Duodenal mucosa (tissue), 2 donors: ENCODE measurements at regions not wholly inside any gene's neighbourhood (a gene's known extent, or its start where the extent isn't known, plus 50 kb on each side); places are given as distances from the start of the nearest gene placed in this dataset.

Experiments
- H3K27ac ChIP-seq: one replicate; pipeline ENCODE4 v1.7.0; 2013; ENCODE audit warnings: low read depth, low read length
- H3K27me3 ChIP-seq, 2 donors: one replicate each; pipeline ENCODE4 v1.7.0; 2013; ENCODE audit warnings: low read length in 2 of 2, control low read depth in 1 of 2; ENCODE audit not compliant: insufficient read depth in 2 of 2, control insufficient read depth in 1 of 2
- H3K36me3 ChIP-seq, 2 donors: one replicate each; pipeline ENCODE4 v1.7.0; 2013; ENCODE audit warnings: low read length in 2 of 2, control low read depth in 1 of 2; ENCODE audit not compliant: insufficient read depth in 2 of 2, control insufficient read depth in 1 of 2
- H3K4me1 ChIP-seq, 2 donors: one replicate each; pipeline ENCODE4 v1.7.0; 2013; ENCODE audit warnings: low read length in 2 of 2, control low read depth in 1 of 2; ENCODE audit not compliant: insufficient read depth in 2 of 2, control insufficient read depth in 1 of 2
- H3K4me3 ChIP-seq, 2 donors: one replicate each; pipeline ENCODE4 v1.7.0; 2013; ENCODE audit warnings: low read length in 2 of 2, low read depth in 1 of 2
- H3K9ac ChIP-seq, 2 donors: one replicate each; pipeline ENCODE4 v1.7.0; 2013; ENCODE audit warnings: low read length in 2 of 2, low read depth in 1 of 2
- H3K9me3 ChIP-seq, 2 donors: one replicate each; pipeline ENCODE4 v1.7.0; 2013; ENCODE audit warnings: low read length in 2 of 2, control low read depth in 1 of 2; ENCODE audit not compliant: control insufficient read depth in 1 of 2

DNA sequence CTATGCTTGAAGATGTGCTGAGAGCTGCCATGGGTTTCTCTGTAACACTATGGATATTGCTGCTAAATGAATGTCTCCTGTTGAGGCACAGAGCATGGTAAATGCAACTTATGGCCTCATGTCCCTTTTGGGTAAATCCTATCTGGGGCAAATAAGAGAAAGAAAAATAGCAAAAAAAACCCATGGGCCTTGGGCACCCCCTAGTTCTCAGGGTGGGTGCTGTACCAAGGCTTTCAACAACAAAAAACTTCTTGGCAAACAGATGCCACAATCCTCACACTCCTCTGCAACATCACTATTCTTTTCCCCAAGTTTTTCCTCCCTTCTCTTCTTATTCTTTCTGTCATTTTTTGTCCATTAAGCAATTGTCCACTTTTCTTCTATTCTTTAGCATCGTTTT is 340.1 kb upstream of the ROBO2 start:
- no peaks in the 10 kb centered on the region for H3K4me1 ChIP-seq
- no peaks in the 10 kb centered on the region for H3K36me3 ChIP-seq
- H3K9ac ChIP-seq, result no peak overlapping the region
- no peak overlapping the region for H3K27ac ChIP-seq
- no peaks in the 10 kb centered on the region for H3K9me3 ChIP-seq
- no peak overlapping the region for H3K4me3 ChIP-seq
- H3K27me3 ChIP-seq, result no peaks in the 10 kb centered on the region

- no peaks in the 10 kb centered on the region for H3K9me3 ChIP-seq
- H3K4me1 ChIP-seq, result no peaks in the 10 kb centered on the region
- no peak overlapping the region for H3K9ac ChIP-seq
- no peak overlapping the region for H3K27ac ChIP-seq
- H3K27me3 ChIP-seq, result no peaks in the 10 kb centered on the region
- no peaks in the 10 kb centered on the region for H3K36me3 ChIP-seq
- H3K4me3 ChIP-seq, result no peak overlapping the region
These were observed 339.6 kb upstream of the ROBO2 start for GRCh38 chr3:76700323-76700722.

- no peaks in the 10 kb centered on the region for H3K9me3 ChIP-seq
- H3K4me1 ChIP-seq, result no peaks in the 10 kb centered on the region
- no peak overlapping the region for H3K27ac ChIP-seq
- no peaks in the 10 kb centered on the region for H3K36me3 ChIP-seq
- no peak overlapping the region for H3K9ac ChIP-seq
- no peaks in the 10 kb centered on the region for H3K27me3 ChIP-seq
- H3K4me3 ChIP-seq, result no peak overlapping the region
These were observed 337.2 kb upstream of the ROBO2 start for GRCh38 chr3:76702676-76703075.

DNA sequence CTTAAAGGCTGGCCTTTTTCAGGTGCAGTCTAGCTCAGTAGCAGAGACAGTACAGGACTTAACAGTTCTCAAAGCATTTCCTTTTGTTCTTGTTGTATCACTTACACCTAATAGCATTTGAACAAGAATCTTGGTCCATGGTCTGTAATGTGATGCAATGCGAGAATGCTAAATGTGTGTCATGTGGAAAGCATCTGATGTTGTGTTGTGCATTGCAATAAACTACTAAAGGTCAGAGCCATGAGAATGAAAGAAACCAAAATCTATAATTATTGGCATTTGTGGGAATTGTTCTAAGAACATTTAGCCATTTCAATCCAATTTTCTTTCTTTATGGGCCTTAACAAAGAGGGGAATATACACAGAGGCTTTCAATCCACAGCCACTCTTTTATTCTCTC is 324.5 kb upstream of the ROBO2 start:
- H3K36me3 ChIP-seq, result no peaks in the 10 kb centered on the region
- H3K9me3 ChIP-seq, result no peaks in the 10 kb centered on the region
- H3K27me3 ChIP-seq, result no peaks in the 10 kb centered on the region
- no peak overlapping the region for H3K4me3 ChIP-seq
- H3K27ac ChIP-seq, result no peak overlapping the region
- H3K4me1 ChIP-seq, result no peaks in the 10 kb centered on the region
- H3K9ac ChIP-seq, result no peak overlapping the region

DNA sequence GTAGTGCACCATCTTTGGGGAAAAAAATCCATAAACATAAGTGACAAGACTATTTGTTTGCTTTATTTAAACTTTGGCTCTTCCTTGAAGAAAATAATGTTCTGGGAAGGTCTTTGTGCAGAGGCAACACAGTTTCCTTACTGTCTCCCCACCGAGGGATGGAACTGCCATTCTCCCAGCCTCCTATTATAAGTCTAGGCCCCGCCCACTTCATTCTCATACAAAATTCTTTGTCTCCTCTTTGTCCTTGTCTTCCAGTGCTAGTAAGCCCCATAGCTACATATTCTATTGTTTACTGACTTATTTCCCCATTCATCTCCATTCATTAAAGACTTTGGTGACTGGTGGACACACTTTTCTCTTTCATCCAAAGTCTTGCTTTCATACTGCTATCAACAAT is 316.5 kb upstream of the ROBO2 start:
- Histone ChIP-seq H3K27ac (no peak overlapping the region), H3K4me1 (no peaks in the 10 kb centered on the region), H3K9ac (no peak overlapping the region), H3K9me3 (no peaks in the 10 kb centered on the region), H3K4me3 (no peak overlapping the region), H3K27me3 (no peaks in the 10 kb centered on the region), H3K36me3 (no peaks in the 10 kb centered on the region)

DNA sequence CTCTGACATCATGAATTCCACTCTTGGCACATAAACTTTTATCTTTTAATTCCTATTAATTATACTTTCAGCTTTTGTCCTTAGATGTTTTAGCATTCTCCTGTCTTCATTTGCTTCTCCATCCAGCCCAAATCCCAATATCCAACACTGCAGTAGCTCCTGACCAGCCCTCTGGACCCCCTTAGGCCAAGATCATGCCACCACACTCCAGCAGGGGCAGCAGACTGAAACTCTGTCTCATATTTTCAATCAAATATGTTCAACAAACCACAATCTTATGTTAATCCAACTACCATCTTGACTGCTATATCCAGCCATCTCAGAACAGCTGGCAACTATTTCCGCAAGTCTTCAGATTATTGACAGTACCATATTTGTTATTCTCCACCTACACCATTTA is 315.8 kb upstream of the ROBO2 start:
- Histone ChIP-seq H3K36me3 (no peaks in the 10 kb centered on the region), H3K4me1 (no peaks in the 10 kb centered on the region), H3K27ac (no peak overlapping the region), H3K27me3 (no peaks in the 10 kb centered on the region), H3K9me3 (no peaks in the 10 kb centered on the region), H3K9ac (no peak overlapping the region), H3K4me3 (no peak overlapping the region)

GRCh38 chr3:76724706-76725105 is 315.2 kb upstream of the ROBO2 start:
- no peak overlapping the region for H3K9ac ChIP-seq
- no peaks in the 10 kb centered on the region for H3K4me1 ChIP-seq
- H3K36me3 ChIP-seq, result no peaks in the 10 kb centered on the region
- H3K4me3 ChIP-seq, result no peak overlapping the region
- no peaks in the 10 kb centered on the region for H3K9me3 ChIP-seq
- no peaks in the 10 kb centered on the region for H3K27me3 ChIP-seq
- no peak overlapping the region for H3K27ac ChIP-seq

DNA sequence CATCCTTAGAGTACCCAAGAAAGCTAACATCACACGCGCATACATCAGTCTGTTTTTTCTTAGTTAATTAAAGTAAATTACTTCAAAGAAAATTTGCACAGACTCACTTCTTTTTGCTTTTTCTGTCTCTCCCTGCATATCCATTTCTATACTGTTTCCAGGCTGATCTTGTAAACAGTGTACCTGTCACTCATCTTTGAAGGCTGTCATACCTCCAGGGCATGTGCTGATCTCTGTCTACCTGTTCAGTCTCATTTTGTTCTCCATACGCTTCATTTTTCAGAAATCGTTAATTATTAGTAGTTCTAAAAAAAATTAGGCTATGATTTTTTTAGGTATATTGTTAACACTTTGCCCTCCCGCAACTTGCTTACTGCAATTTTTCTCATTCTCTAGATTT is 313.9 kb upstream of the ROBO2 start:
- no peaks in the 10 kb centered on the region for H3K4me1 ChIP-seq
- no peak overlapping the region for H3K4me3 ChIP-seq
- no peaks in the 10 kb centered on the region for H3K9me3 ChIP-seq
- H3K36me3 ChIP-seq, result no peaks in the 10 kb centered on the region
- no peak overlapping the region for H3K27ac ChIP-seq
- no peak overlapping the region for H3K9ac ChIP-seq
- H3K27me3 ChIP-seq, result no peaks in the 10 kb centered on the region

DNA sequence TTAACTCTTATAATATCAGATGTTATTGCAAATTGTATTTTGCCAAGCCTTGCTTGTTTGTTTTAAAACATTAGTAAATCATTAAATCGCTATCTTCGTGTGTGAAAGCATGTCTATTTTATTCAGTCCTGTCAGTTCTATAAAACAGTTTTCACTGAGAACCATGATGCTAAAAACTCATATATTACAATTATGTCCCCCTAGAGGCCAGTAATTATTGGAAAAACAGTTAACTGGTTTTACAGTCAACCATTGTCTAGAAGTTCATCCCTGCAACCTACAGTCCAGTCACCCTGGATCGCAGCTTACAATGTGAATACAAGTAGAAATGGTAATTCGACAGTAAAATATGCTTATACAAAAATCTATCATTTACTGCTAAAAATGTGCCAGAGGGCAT is 311.5 kb upstream of the ROBO2 start:
- no peak overlapping the region for H3K4me3 ChIP-seq
- H3K4me1 ChIP-seq, result no peaks in the 10 kb centered on the region
- no peak overlapping the region for H3K9ac ChIP-seq
- H3K27ac ChIP-seq, result no peak overlapping the region
- H3K27me3 ChIP-seq, result no peaks in the 10 kb centered on the region
- no peaks in the 10 kb centered on the region for H3K36me3 ChIP-seq
- H3K9me3 ChIP-seq, result no peaks in the 10 kb centered on the region

GRCh38 chr3:76731471-76731870 is 308.4 kb upstream of the ROBO2 start:
- H3K4me3 ChIP-seq, result no peak overlapping the region
- no peaks in the 10 kb centered on the region for H3K36me3 ChIP-seq
- no peaks in the 10 kb centered on the region for H3K27me3 ChIP-seq
- H3K9ac ChIP-seq, result no peak overlapping the region
- H3K4me1 ChIP-seq, result no peaks in the 10 kb centered on the region
- no peak overlapping the region for H3K27ac ChIP-seq
- H3K9me3 ChIP-seq, result no peaks in the 10 kb centered on the region

- Histone ChIP-seq H3K9me3 (no peaks in the 10 kb centered on the region), H3K9ac (no peak overlapping the region), H3K4me3 (no peak overlapping the region), H3K4me1 (no peaks in the 10 kb centered on the region), H3K27me3 (no peaks in the 10 kb centered on the region), H3K27ac (no peak overlapping the region), H3K36me3 (no peaks in the 10 kb centered on the region)
These were observed 306.7 kb upstream of the ROBO2 start for GRCh38 chr3:76733073-76733759.
